Mesothelial cell of epicardium (in vitro differentiated cells): ENCODE measurements at regions not wholly inside any gene's neighbourhood (a gene's known extent, or its start where the extent isn't known, plus 50 kb on each side); places are given as distances from the start of the nearest gene placed in this dataset.

Source experiments
- DNase-seq, 2 experiments: peaks; one replicate each; pipeline ENCODE4 v3.0.0; 2021; ENCODE audit warnings: low spot score in 2 of 2; ENCODE audit not compliant: unreplicated experiment in 2 of 2
- H3K27ac Mint-ChIP-seq: 2 replicates; pipeline ENCODE4 v1.8.0; 2021; ENCODE audit warnings: mixed read lengths
- H3K27me3 Mint-ChIP-seq: 2 replicates; pipeline ENCODE4 v1.8.0; 2021; ENCODE audit warnings: low read depth, mixed read lengths
- H3K36me3 Mint-ChIP-seq: 2 replicates; pipeline ENCODE4 v1.8.0; 2021; ENCODE audit warnings: mixed read lengths
- H3K4me1 Mint-ChIP-seq: 2 replicates; pipeline ENCODE4 v1.8.0; 2021; ENCODE audit warnings: mixed read lengths
- H3K4me3 Mint-ChIP-seq: 2 replicates; pipeline ENCODE4 v1.8.0; 2021; ENCODE audit warnings: mild to moderate bottlenecking, moderate library complexity, mixed read lengths
- H3K9me3 Mint-ChIP-seq: 2 replicates; pipeline ENCODE4 v1.8.0; 2021; ENCODE audit warnings: mixed read lengths
- CTCF ChIP-seq: fragments of 200-600 bp; sonication (generic); IDR thresholded peaks from one replicate; pipeline ENCODE4 v1.5.0; 2021; ENCODE audit warnings: antibody characterized with exemption; ENCODE audit not compliant: unreplicated experiment

GRCh38 chr13:61770681-61771080 lies 355.0 kb upstream of the PCDH20 start:
- Mint-ChIP-seq H3K27me3 (no peaks in the 10 kb centered on the region), H3K4me1 (no peaks in the 10 kb centered on the region), H3K27ac (no peak overlapping the region), H3K9me3 (peaks cover 5% of the 10 kb centered on the region), H3K4me3 (no peak overlapping the region), H3K36me3 (no peaks in the 10 kb centered on the region)
- no peak for DNase-seq
- TF ChIP-seq CTCF: no peak

- H3K4me1 Mint-ChIP-seq: no peaks in the 10 kb centered on the region
- peaks cover 7% of the 10 kb centered on the region for H3K9me3 Mint-ChIP-seq
- H3K27me3 Mint-ChIP-seq: no peaks in the 10 kb centered on the region
- H3K27ac Mint-ChIP-seq: no peak overlapping the region
- no peak overlapping the region for H3K4me3 Mint-ChIP-seq
- TF ChIP-seq CTCF: no peak
- DNase-seq: no peak
- no peaks in the 10 kb centered on the region for H3K36me3 Mint-ChIP-seq
Measured at GRCh38 chr13:61768175-61768574, 352.5 kb upstream of the PCDH20 start.

GRCh38 chr13:61766667-61767058 lies 351.0 kb upstream of the PCDH20 start:
- TF ChIP-seq CTCF: no peak
- DNase-seq: no peak
- H3K4me3 Mint-ChIP-seq: no peak overlapping the region
- no peaks in the 10 kb centered on the region for H3K4me1 Mint-ChIP-seq
- H3K36me3 Mint-ChIP-seq: no peaks in the 10 kb centered on the region
- peaks cover 8% of the 10 kb centered on the region for H3K9me3 Mint-ChIP-seq
- H3K27ac Mint-ChIP-seq: no peak overlapping the region
- H3K27me3 Mint-ChIP-seq: no peaks in the 10 kb centered on the region

- H3K36me3 Mint-ChIP-seq: no peaks in the 10 kb centered on the region
- no peak overlapping the region for H3K27ac Mint-ChIP-seq
- peaks cover 8% of the 10 kb centered on the region for H3K9me3 Mint-ChIP-seq
- no peak overlapping the region for H3K4me3 Mint-ChIP-seq
- no peaks in the 10 kb centered on the region for H3K27me3 Mint-ChIP-seq
- no peak for TF ChIP-seq CTCF
- DNase-seq: no peak
- H3K4me1 Mint-ChIP-seq: no peaks in the 10 kb centered on the region
Measured at GRCh38 chr13:61765940-61766666, 350.5 kb upstream of the PCDH20 start.

- Mint-ChIP-seq H3K4me3 (no peak overlapping the region), H3K4me1 (no peaks in the 10 kb centered on the region), H3K27me3 (no peaks in the 10 kb centered on the region), H3K9me3 (peaks cover 8% of the 10 kb centered on the region), H3K36me3 (no peaks in the 10 kb centered on the region), H3K27ac (no peak overlapping the region)
- TF ChIP-seq CTCF: no peak
- no peak for DNase-seq
Measured at GRCh38 chr13:61765181-61765742, 349.6 kb upstream of the PCDH20 start.
